PC-3 (cell line): ENCODE measurements at regions not wholly inside any gene's neighbourhood (a gene's known extent, or its start where the extent isn't known, plus 50 kb on each side); places are given as distances from the start of the nearest gene placed in this dataset.
A peak's percentile ranks its signal among the peaks of the same experiment; 100 is the strongest.

ENCODE experiments used
- ATAC-seq: fragments of 200-7000 bp; cut with Tn5 transposase; 2 replicates; pipeline ENCODE4 v1.9.1; 2020; ENCODE audit warnings: mild to moderate bottlenecking, moderate library complexity
- BruUV-seq: library from RNA; stranded (reverse); fragments of 400-500 nt; replicated peaks from 2 replicates; lab custom pipeline; 2021; lab: Mats Ljungman, UMichigan
- CTCF ChIA-PET: fragments of 300-600 bp; sonication (Branson Sonifier 250); formaldehyde crosslinking; loops from one replicate; lab custom pipeline; 2022; ENCODE audit warnings: antibody characterized with exemption; lab: Charles Lee
- POLR2A ChIA-PET: fragments of 300-600 bp; sonication (Branson Sonifier 250); formaldehyde crosslinking; loops from one replicate; lab custom pipeline; 2022; ENCODE audit warnings: antibody characterized with exemption; ENCODE audit not compliant: unreplicated experiment; lab: Charles Lee
- DNase-seq: peaks from one replicate; pipeline ENCODE4 v3.0.0-alpha.2; 2015
- H2AFZ ChIP-seq: fragments of 300-600 bp; sonication (generic); 2 replicates; pipeline ENCODE4 v1.6.0; 2016; ENCODE audit warnings: antibody characterized with exemption, low read length
- H3F3A ChIP-seq: fragments of 300-600 bp; sonication (generic); one replicate; pipeline ENCODE4 v1.6.0; 2017; ENCODE audit warnings: antibody characterized with exemption, low read length, control low read depth, mild to moderate bottlenecking; ENCODE audit not compliant: unreplicated experiment
- H3K27ac ChIP-seq: fragments of 300-600 bp; sonication (generic); 2 replicates; pipeline ENCODE4 v1.5.1; 2016; ENCODE audit warnings: mild to moderate bottlenecking, low read length
- H3K27me3 ChIP-seq: fragments of 300-600 bp; sonication (generic); 2 replicates; pipeline ENCODE4 v1.6.1; 2016; ENCODE audit warnings: low read length, mixed read lengths
- H3K36me3 ChIP-seq: fragments of 300-600 bp; sonication (generic); 2 replicates; pipeline ENCODE4 v1.6.1; 2016; ENCODE audit warnings: low read depth, mixed run types, low read length, mixed read lengths
- H3K4me1 ChIP-seq: fragments of 300-600 bp; sonication (generic); 2 replicates; pipeline ENCODE4 v1.5.1; 2016; ENCODE audit warnings: low read length; ENCODE audit not compliant: insufficient read depth
- H3K4me2 ChIP-seq: fragments of 300-600 bp; sonication (generic); 2 replicates; pipeline ENCODE4 v1.6.0; 2016; ENCODE audit warnings: low read length
- H3K4me3 ChIP-seq: fragments of 300-600 bp; sonication (generic); 2 replicates; pipeline ENCODE4 v1.5.1; 2016; ENCODE audit warnings: mild to moderate bottlenecking, low read length, mixed read lengths
- H3K79me2 ChIP-seq: fragments of 300-600 bp; sonication (generic); 2 replicates; pipeline ENCODE4 v1.6.1; 2017; ENCODE audit warnings: low read length, mixed read lengths
- H3K9ac ChIP-seq: fragments of 300-600 bp; sonication (generic); 2 replicates; pipeline ENCODE4 v1.6.0; 2016; ENCODE audit warnings: mild to moderate bottlenecking, low read length
- H3K9me2 ChIP-seq: fragments of 300-600 bp; sonication (generic); replicated peaks from 2 replicates; pipeline ENCODE4 v1.6.1; 2016; ENCODE audit warnings: mixed run types, low read length, mixed read lengths
- H3K9me3 ChIP-seq: fragments of 300-600 bp; sonication (generic); 2 replicates; pipeline ENCODE4 v1.6.1; 2016; ENCODE audit warnings: low read length, mixed read lengths
- H4K20me1 ChIP-seq: fragments of 300-600 bp; sonication (generic); 2 replicates; pipeline ENCODE4 v1.6.1; 2016; ENCODE audit warnings: low read length, mixed read lengths
- CTCF ChIP-seq: fragments of 300-600 bp; sonication (generic); conservative IDR thresholded peaks from 2 replicates; pipeline ENCODE4 v1.5.1; 2017; ENCODE audit warnings: antibody characterized with exemption, low read depth, mild to moderate bottlenecking, low read length
- EZH2 ChIP-seq: fragments of 300-600 bp; sonication (generic); IDR thresholded peaks from one replicate; pipeline ENCODE4 v1.6.1; 2017; ENCODE audit warnings: antibody characterized with exemption, mild to moderate bottlenecking, low read length; ENCODE audit not compliant: unreplicated experiment
- EZH2phosphoT487 ChIP-seq: fragments of 300-600 bp; sonication (generic); IDR thresholded peaks from 2 replicates; pipeline ENCODE4 v1.6.1; 2018; ENCODE audit warnings: mild to moderate bottlenecking, antibody characterized with exemption, low read length, borderline replicate concordance
- intact Hi-C: fragments of 100-400 bp; cut with micrococcal nuclease; formaldehyde crosslinking; loops from 2 replicates; pipeline ENCODE4 v1.9.0; 2023

- Histone ChIP-seq H3F3A (no peaks in the 10 kb centered on the region), H3K4me3 (no peak overlapping the region), H3K27me3 (no peaks in the 10 kb centered on the region), H3K27ac (no peak overlapping the region), H3K4me2 (no peak overlapping the region), H3K4me1 (peaks cover 13% of the 10 kb centered on the region), H3K36me3 (no peaks in the 10 kb centered on the region), H3K9ac (no peak overlapping the region), H3K9me2 (no peaks in the 10 kb centered on the region), H3K9me3 (no peaks in the 10 kb centered on the region), H2AFZ (no peak overlapping the region), H3K79me2 (no peaks in the 10 kb centered on the region), H4K20me1 (no peaks in the 10 kb centered on the region)
- no TSS peak for BruUV-seq
- ChIA-PET CTCF (no interaction called here), POLR2A (no interaction called here)
- intact Hi-C loops: no loop called here
- TF ChIP-seq EZH2phosphoT487 (no peak), EZH2 (no peak), CTCF (no peak)
- ATAC-seq: no peak
- DNase-seq: no peak
These were observed 688.9 kb upstream of the CDH9 start for GRCh38 chr5:27727254-27727653.

DNA sequence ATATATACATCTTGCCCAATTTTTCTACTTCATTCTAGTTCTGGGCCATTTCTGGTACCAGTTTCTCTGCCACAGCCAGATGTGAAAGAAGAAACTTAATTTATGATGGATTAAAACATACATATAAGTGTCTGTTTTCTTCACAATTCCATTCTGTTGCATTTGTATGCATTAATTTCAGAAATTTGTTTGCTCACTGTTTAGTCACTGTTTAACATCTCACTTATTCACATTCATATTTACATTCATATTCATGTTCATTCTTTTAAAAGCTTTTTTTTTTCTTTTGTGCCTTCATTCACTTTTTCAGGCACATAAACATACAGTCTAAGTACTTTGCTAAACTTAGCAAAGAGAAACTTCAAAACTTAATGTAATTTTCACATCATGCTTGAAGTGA lies 684.0 kb upstream of the CDH9 start:
- ChIA-PET CTCF (interaction anchor here (1.0 kb wide), 1 partner anchor 40 kb away, joined by 4 read pairs; no protein-coding TSS in a partner anchor), POLR2A (no interaction called here)
- Histone ChIP-seq H3K4me3 (no peak overlapping the region), H3K79me2 (no peaks in the 10 kb centered on the region), H3K4me2 (peak overlapping the region; percentile 10; the same call in 1 of the 2 replicates), H3F3A (no peaks in the 10 kb centered on the region), H2AFZ (no peak overlapping the region), H3K9me2 (no peaks in the 10 kb centered on the region), H3K36me3 (no peaks in the 10 kb centered on the region), H3K9me3 (no peaks in the 10 kb centered on the region), H3K4me1 (peaks cover 20% of the 10 kb centered on the region), H3K9ac (no peak overlapping the region), H3K27ac (no peak overlapping the region), H4K20me1 (no peaks in the 10 kb centered on the region), H3K27me3 (no peaks in the 10 kb centered on the region)
- intact Hi-C loops: loop anchor here (5.0 kb wide), 1 partner anchor 695 kb away; no protein-coding TSS in a partner anchor
- TF ChIP-seq CTCF (no peak), EZH2 (no peak), EZH2phosphoT487 (no peak)
- BruUV-seq: no TSS peak
- ATAC-seq: peak; percentile 86
- peak; percentile 44 for DNase-seq

GRCh38 chr5:27708534-27708933 lies 670.1 kb upstream of the CDH9 start:
- TF ChIP-seq EZH2 (no peak), CTCF (no peak), EZH2phosphoT487 (no peak)
- Histone ChIP-seq H3K27ac (no peak overlapping the region), H3K9me2 (no peaks in the 10 kb centered on the region), H3K36me3 (no peaks in the 10 kb centered on the region), H3K4me1 (peaks cover 22% of the 10 kb centered on the region; the same call in 1 of the 2 replicates), H3K27me3 (no peaks in the 10 kb centered on the region), H3K4me3 (no peak overlapping the region), H4K20me1 (no peaks in the 10 kb centered on the region), H2AFZ (no peak overlapping the region), H3K9ac (no peak overlapping the region), H3F3A (no peaks in the 10 kb centered on the region), H3K9me3 (no peaks in the 10 kb centered on the region), H3K4me2 (no peak overlapping the region), H3K79me2 (no peaks in the 10 kb centered on the region)
- peak; percentile 59 for DNase-seq
- ChIA-PET POLR2A (no interaction called here), CTCF (no interaction called here)
- peak; percentile 72 for ATAC-seq
- intact Hi-C loops: no loop called here
- BruUV-seq: no TSS peak
